Effector memory CD4-positive, alpha-beta T cell (primary cell): ENCODE measurements at regions not wholly inside any gene's neighbourhood (a gene's known extent, or its start where the extent isn't known, plus 50 kb on each side); places are given as distances from the start of the nearest gene placed in this dataset.

Experiments used
- DNase-seq, 3 donors: peaks; one replicate each; pipeline ENCODE4 v3.0.0-alpha.2; 2020
- H3K27ac ChIP-seq: 2 replicates; pipeline ENCODE4 v1.7.0; 2013; ENCODE audit warnings: mild to moderate bottlenecking, low read length, moderate library complexity; ENCODE audit not compliant: insufficient read depth, poor library complexity, severe bottlenecking
- H3K27me3 ChIP-seq: replicated peaks from 2 replicates; pipeline ENCODE4 v1.7.0; 2013; ENCODE audit warnings: mild to moderate bottlenecking, low read length; ENCODE audit not compliant: insufficient read depth, control insufficient read depth, poor library complexity, severe bottlenecking
- H3K36me3 ChIP-seq: 2 replicates; pipeline ENCODE4 v1.7.0; 2013; ENCODE audit warnings: mild to moderate bottlenecking, low read length, moderate library complexity; ENCODE audit not compliant: control insufficient read depth, insufficient read depth
- H3K4me1 ChIP-seq: 2 replicates; pipeline ENCODE4 v1.7.0; 2013; ENCODE audit warnings: low read length, mild to moderate bottlenecking; ENCODE audit not compliant: control insufficient read depth, insufficient read depth, poor library complexity, severe bottlenecking
- H3K4me3 ChIP-seq: 2 replicates; pipeline ENCODE4 v1.7.0; 2013; ENCODE audit warnings: low read length, low read depth, mild to moderate bottlenecking; ENCODE audit not compliant: insufficient read depth, poor library complexity, severe bottlenecking
- H3K9me3 ChIP-seq: 2 replicates; pipeline ENCODE4 v1.7.0; 2013; ENCODE audit warnings: mild to moderate bottlenecking, low read length, moderate library complexity; ENCODE audit not compliant: control insufficient read depth

GRCh38 chr10:4555920-4556319 is 270.1 kb upstream of the AKR1E2 start:
- H3K36me3 ChIP-seq, result no peaks in the 10 kb centered on the region
- no peak for DNase-seq
- no peaks in the 10 kb centered on the region for H3K9me3 ChIP-seq
- no peak overlapping the region for H3K4me3 ChIP-seq
- no peaks in the 10 kb centered on the region for H3K4me1 ChIP-seq
- no peaks in the 10 kb centered on the region for H3K27me3 ChIP-seq
- no peak overlapping the region for H3K27ac ChIP-seq

GRCh38 chr10:4549139-4549653 is 276.8 kb upstream of the AKR1E2 start:
- Histone ChIP-seq H3K4me3 (no peak overlapping the region), H3K9me3 (no peaks in the 10 kb centered on the region), H3K36me3 (no peaks in the 10 kb centered on the region), H3K27ac (no peak overlapping the region), H3K27me3 (no peaks in the 10 kb centered on the region), H3K4me1 (no peaks in the 10 kb centered on the region)
- no peak for DNase-seq

GRCh38 chr10:4546931-4547330 is 279.1 kb upstream of the AKR1E2 start:
- Histone ChIP-seq H3K4me1 (no peaks in the 10 kb centered on the region), H3K27ac (no peak overlapping the region), H3K27me3 (no peaks in the 10 kb centered on the region), H3K9me3 (no peaks in the 10 kb centered on the region), H3K36me3 (no peaks in the 10 kb centered on the region), H3K4me3 (no peak overlapping the region)
- no peak for DNase-seq

- H3K4me1 ChIP-seq, result no peaks in the 10 kb centered on the region
- no peaks in the 10 kb centered on the region for H3K9me3 ChIP-seq
- no peak overlapping the region for H3K4me3 ChIP-seq
- H3K27me3 ChIP-seq, result no peaks in the 10 kb centered on the region
- no peaks in the 10 kb centered on the region for H3K36me3 ChIP-seq
- H3K27ac ChIP-seq, result no peak overlapping the region
- no peak for DNase-seq
These were observed 279.5 kb upstream of the AKR1E2 start for GRCh38 chr10:4546500-4546899.

- no peaks in the 10 kb centered on the region for H3K4me1 ChIP-seq
- no peak overlapping the region for H3K4me3 ChIP-seq
- no peak for DNase-seq
- no peaks in the 10 kb centered on the region for H3K27me3 ChIP-seq
- H3K36me3 ChIP-seq, result no peaks in the 10 kb centered on the region
- no peaks in the 10 kb centered on the region for H3K9me3 ChIP-seq
- no peak overlapping the region for H3K27ac ChIP-seq
These were observed 280.9 kb upstream of the AKR1E2 start for GRCh38 chr10:4545062-4545461.

GRCh38 chr10:4543938-4544533 is 282.0 kb upstream of the AKR1E2 start:
- Histone ChIP-seq H3K9me3 (no peaks in the 10 kb centered on the region), H3K36me3 (no peaks in the 10 kb centered on the region), H3K27me3 (no peaks in the 10 kb centered on the region), H3K27ac (no peak overlapping the region), H3K4me1 (no peaks in the 10 kb centered on the region), H3K4me3 (no peak overlapping the region)
- no peak for DNase-seq

- no peaks in the 10 kb centered on the region for H3K36me3 ChIP-seq
- no peaks in the 10 kb centered on the region for H3K4me1 ChIP-seq
- DNase-seq, result no peak
- no peaks in the 10 kb centered on the region for H3K9me3 ChIP-seq
- no peak overlapping the region for H3K27ac ChIP-seq
- no peaks in the 10 kb centered on the region for H3K27me3 ChIP-seq
- H3K4me3 ChIP-seq, result no peak overlapping the region
These were observed 284.7 kb upstream of the AKR1E2 start for GRCh38 chr10:4541292-4541691.

GRCh38 chr10:4538016-4538415 is 288.0 kb upstream of the AKR1E2 start:
- Histone ChIP-seq H3K36me3 (no peaks in the 10 kb centered on the region), H3K9me3 (no peaks in the 10 kb centered on the region), H3K27ac (no peak overlapping the region), H3K4me3 (no peak overlapping the region), H3K27me3 (no peaks in the 10 kb centered on the region), H3K4me1 (no peaks in the 10 kb centered on the region)
- no peak for DNase-seq

GRCh38 chr10:4535521-4535920 is 290.5 kb upstream of the AKR1E2 start:
- H3K4me1 ChIP-seq, result no peaks in the 10 kb centered on the region

GRCh38 chr10:4533621-4534020 is 292.4 kb upstream of the AKR1E2 start:
- no peak overlapping the region for H3K4me3 ChIP-seq
- H3K36me3 ChIP-seq, result no peaks in the 10 kb centered on the region
- no peak for DNase-seq
- no peaks in the 10 kb centered on the region for H3K9me3 ChIP-seq
- no peaks in the 10 kb centered on the region for H3K27me3 ChIP-seq
- no peak overlapping the region for H3K27ac ChIP-seq
- H3K4me1 ChIP-seq, result no peaks in the 10 kb centered on the region

More at GRCh38 chr10:4535521-4535920, 290.5 kb upstream of the AKR1E2 start:
- DNase-seq, result no peak
- no peaks in the 10 kb centered on the region for H3K9me3 ChIP-seq
- H3K4me3 ChIP-seq, result no peak overlapping the region
- no peaks in the 10 kb centered on the region for H3K27me3 ChIP-seq
- H3K36me3 ChIP-seq, result no peaks in the 10 kb centered on the region
- no peak overlapping the region for H3K27ac ChIP-seq
